Ureter (tissue), 1 donor: ENCODE measurements at regions not wholly inside any gene's neighbourhood (a gene's known extent, or its start where the extent isn't known, plus 50 kb on each side); places are given as distances from the start of the nearest gene placed in this dataset.

Experiments
- DNase-seq: peaks from one replicate; pipeline ENCODE4 v3.0.0-alpha.2; 2020; ENCODE audit warnings: low spot score
- donor health status: DM: yes; HTN: yes; CAD: no.

- no peak for DNase-seq
Observed at GRCh38 chr13:94968757-94969086, 256.4 kb upstream of the SOX21 start.

GRCh38 chr13:94968040-94968756, 255.9 kb upstream of the SOX21 start:
- no peak for DNase-seq

- DNase-seq = no peak
Observed at GRCh38 chr13:94967183-94968039, 255.1 kb upstream of the SOX21 start.

GRCh38 chr13:94966422-94966955, 254.1 kb upstream of the SOX21 start:
- no peak for DNase-seq

GRCh38 chr13:94959626-94960025, 247.3 kb upstream of the SOX21 start:
- DNase-seq = no peak

- DNase-seq = no peak
Observed at GRCh38 chr13:94956417-94957110, 244.2 kb upstream of the SOX21 start.

GRCh38 chr13:94952787-94953186, 240.4 kb upstream of the SOX21 start:
- no peak for DNase-seq

- no peak for DNase-seq
Observed at GRCh38 chr13:94950303-94950702, 238.0 kb upstream of the SOX21 start.

GRCh38 chr13:94947965-94948371, 235.6 kb upstream of the SOX21 start:
- no peak for DNase-seq

- no peak for DNase-seq
Observed at GRCh38 chr13:94947392-94947791, 235.0 kb upstream of the SOX21 start.

- no peak for DNase-seq
Observed at GRCh38 chr13:94946039-94946438, 233.7 kb upstream of the SOX21 start.

- no peak for DNase-seq
Observed at GRCh38 chr13:94938124-94938523, 225.8 kb upstream of the SOX21 start.

GRCh38 chr13:94936633-94937032, 224.3 kb upstream of the SOX21 start:
- DNase-seq = no peak

GRCh38 chr13:94933936-94934335, 221.6 kb upstream of the SOX21 start:
- no peak for DNase-seq

GRCh38 chr13:94933230-94933751, 220.9 kb upstream of the SOX21 start:
- no peak for DNase-seq

- no peak for DNase-seq
Observed at GRCh38 chr13:94928127-94928775, 215.9 kb upstream of the SOX21 start.

GRCh38 chr13:94925263-94925662, 212.9 kb upstream of the SOX21 start:
- no peak for DNase-seq

GRCh38 chr13:94921181-94921580, 208.8 kb upstream of the SOX21 start:
- DNase-seq = no peak

GRCh38 chr13:94920578-94920977, 208.2 kb upstream of the SOX21 start:
- DNase-seq = no peak

- DNase-seq = no peak
Observed at GRCh38 chr13:94917824-94918223, 205.5 kb upstream of the SOX21 start.

GRCh38 chr13:94914895-94915294, 202.6 kb upstream of the SOX21 start:
- DNase-seq = no peak

GRCh38 chr13:94906605-94907004, 194.3 kb upstream of the SOX21 start:
- no peak for DNase-seq
